ENCODE measurements at regions not wholly inside any gene's neighbourhood (a gene's known extent, or its start where the extent isn't known, plus 50 kb on each side); places are given as distances from the start of the nearest gene placed in this dataset.
A peak's percentile ranks its signal among the peaks of the same experiment; 100 is the strongest.
"Not testable (repeated sequence)": the region's sequence is repeated elsewhere in the genome, so short reads cannot be mapped to it uniquely, and the experiment has no call there.

DNA sequence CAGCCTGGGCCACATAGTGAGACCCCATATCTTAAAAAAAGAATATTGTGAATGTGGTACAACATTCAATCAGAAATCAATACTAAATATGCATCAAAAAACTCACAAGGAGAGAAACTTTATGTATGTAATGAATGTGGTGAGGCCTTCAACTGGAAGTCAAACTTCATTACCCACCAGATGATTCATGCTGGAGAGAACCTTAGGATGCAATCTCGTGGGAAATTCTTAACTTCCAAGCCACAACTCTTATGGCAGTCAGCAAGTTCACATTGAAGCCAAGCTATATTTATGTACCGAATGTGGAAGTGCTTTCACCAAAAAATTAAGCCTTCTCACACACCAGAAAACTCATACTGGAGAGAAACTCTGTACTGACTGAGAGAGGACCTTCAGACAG is 84.5 kb upstream of the UXT start:
- no peak for DNase-seq
- intact Hi-C loops (cut with micrococcal nuclease) = no loop called here
- H3K27me3 Mint-ChIP-seq = peaks cover 2% of the 10 kb centered on the region
- H3K27ac Mint-ChIP-seq = no peak overlapping the region
- H3K4me3 Mint-ChIP-seq = no peak overlapping the region
- TF ChIP-seq, protein P1, sequence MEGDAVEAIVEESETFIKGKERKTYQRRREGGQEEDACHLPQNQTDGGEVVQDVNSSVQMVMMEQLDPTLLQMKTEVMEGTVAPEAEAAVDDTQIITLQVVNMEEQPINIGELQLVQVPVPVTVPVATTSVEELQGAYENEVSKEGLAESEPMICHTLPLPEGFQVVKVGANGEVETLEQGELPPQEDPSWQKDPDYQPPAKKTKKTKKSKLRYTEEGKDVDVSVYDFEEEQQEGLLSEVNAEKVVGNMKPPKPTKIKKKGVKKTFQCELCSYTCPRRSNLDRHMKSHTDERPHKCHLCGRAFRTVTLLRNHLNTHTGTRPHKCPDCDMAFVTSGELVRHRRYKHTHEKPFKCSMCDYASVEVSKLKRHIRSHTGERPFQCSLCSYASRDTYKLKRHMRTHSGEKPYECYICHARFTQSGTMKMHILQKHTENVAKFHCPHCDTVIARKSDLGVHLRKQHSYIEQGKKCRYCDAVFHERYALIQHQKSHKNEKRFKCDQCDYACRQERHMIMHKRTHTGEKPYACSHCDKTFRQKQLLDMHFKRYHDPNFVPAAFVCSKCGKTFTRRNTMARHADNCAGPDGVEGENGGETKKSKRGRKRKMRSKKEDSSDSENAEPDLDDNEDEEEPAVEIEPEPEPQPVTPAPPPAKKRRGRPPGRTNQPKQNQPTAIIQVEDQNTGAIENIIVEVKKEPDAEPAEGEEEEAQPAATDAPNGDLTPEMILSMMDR (IDR thresholded peaks at IDR 0.05) = no peak
- H3K36me3 Mint-ChIP-seq (ENCODE audit: low read depth) = no peaks in the 10 kb centered on the region
- POLR2A ChIA-PET = no interaction called here
- H3K9me3 Mint-ChIP-seq = no peaks in the 10 kb centered on the region
- CTCF ChIA-PET = no interaction called here
- no peaks in the 10 kb centered on the region for H3K4me1 Mint-ChIP-seq (ENCODE audit: low read depth)
- no peak for ATAC-seq

DNA sequence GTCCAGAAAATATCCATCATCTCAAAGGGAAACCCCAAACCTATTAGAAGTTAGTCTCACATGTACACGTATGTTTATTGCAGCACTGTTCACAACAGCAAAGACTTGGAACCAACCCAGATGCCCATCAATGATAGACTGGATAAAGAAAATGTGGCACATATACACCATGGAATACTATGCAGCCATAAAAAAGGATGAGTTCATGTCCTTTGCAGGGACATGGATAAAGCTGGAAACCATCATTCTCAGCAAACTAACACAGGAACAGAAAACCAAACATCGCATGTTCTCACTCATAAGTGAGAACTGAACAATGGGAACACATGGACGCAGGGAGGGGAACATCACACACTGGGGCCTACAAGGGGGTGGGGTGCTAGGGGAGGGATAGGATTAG is 79.9 kb upstream of the UXT start:
- DNase-seq; H3K27ac Mint-ChIP-seq; CTCF ChIA-PET; POLR2A ChIA-PET; H3K4me1 Mint-ChIP-seq (ENCODE audit: low read depth); H3K9me3 Mint-ChIP-seq; H3K4me3 Mint-ChIP-seq; intact Hi-C loops (cut with micrococcal nuclease); H3K36me3 Mint-ChIP-seq (ENCODE audit: low read depth); ATAC-seq; H3K27me3 Mint-ChIP-seq: not testable (repeated sequence)

DNA sequence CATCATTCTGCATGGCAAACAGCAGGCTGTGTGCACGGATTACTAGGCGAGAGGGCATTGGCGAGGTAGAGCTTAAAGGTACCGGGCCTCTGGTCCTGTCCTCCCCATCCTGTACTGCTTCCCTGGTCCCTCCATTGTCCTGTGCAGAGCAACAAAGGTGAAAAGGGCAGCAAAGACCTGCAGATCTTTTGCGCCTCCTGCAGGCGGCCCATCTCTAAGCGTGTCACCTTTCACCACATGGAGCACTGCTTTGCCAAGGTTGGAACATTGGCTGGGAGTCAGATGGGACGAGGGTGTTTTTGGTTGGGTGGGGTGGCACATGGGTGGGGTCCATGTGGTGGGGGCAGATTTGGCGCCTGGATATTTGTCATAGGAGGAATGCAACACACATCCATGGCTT is 64.7 kb upstream of the UXT start:
- Mint-ChIP-seq H3K9me3 (no peaks in the 10 kb centered on the region), H3K4me1 (ENCODE audit: low read depth) (no peaks in the 10 kb centered on the region), H3K36me3 (ENCODE audit: low read depth) (no peaks in the 10 kb centered on the region), H3K27ac (no peak overlapping the region), H3K4me3 (no peak overlapping the region), H3K27me3 (no peaks in the 10 kb centered on the region)
- intact Hi-C loops (cut with micrococcal nuclease) = no loop called here
- DNase-seq (peak; percentile 43), ATAC-seq (no peak)
- ChIA-PET POLR2A (no interaction called here), CTCF (no interaction called here)
- TF ChIP-seq, protein P1 (IDR thresholded peaks at IDR 0.05) = no peak

DNA sequence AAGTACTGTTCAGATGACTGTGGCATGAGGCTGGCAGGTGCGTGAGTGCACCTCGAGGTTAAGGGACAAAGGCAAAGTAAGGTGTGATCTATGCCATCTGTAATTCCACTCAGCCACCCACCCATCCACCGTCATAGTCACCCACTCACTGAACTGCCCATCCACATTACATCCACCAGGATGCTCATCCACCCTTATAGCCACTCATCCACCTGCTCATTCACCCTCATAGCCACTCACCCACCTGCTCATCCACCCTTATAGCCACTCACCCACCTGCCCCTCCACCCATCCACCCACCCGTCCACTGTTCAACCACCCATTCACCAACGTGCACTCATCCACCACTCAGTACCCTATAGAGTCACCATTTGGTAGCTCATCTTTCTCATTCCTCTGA is 64.1 kb upstream of the UXT start:
- Mint-ChIP-seq H3K9me3 (no peaks in the 10 kb centered on the region), H3K27me3 (no peaks in the 10 kb centered on the region), H3K4me1 (ENCODE audit: low read depth) (no peaks in the 10 kb centered on the region), H3K4me3 (no peak overlapping the region), H3K36me3 (ENCODE audit: low read depth) (no peaks in the 10 kb centered on the region), H3K27ac (no peak overlapping the region)
- POLR2A ChIA-PET = no interaction called here
- TF ChIP-seq, protein P1 (IDR thresholded peaks at IDR 0.05) = no peak
- ATAC-seq (no peak), DNase-seq (no peak)
- intact Hi-C loops (cut with micrococcal nuclease) = no loop called here
- CTCF ChIA-PET = no interaction called here

DNA sequence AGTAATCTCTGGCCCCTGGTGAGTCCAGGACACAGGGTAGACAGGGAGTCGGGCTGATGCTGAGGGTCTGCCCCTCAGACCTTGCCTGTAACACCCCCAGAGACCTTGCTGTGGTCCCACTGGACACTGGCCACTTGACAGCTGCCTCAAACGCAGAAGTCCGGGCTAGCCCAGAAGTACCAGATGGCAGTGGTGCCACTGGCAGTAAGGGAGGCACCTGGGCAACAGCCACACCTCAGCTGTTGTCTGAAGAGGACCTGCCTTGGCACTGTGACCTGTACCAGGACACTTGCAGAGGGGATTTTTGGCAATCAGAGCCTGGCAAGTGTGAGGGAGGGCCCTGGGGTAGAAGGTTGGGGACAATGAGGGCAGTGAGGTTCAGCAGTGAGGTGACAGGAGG is 63.3 kb upstream of the UXT start:
- ATAC-seq (no peak), DNase-seq (no peak)
- intact Hi-C loops (cut with micrococcal nuclease) = no loop called here
- Mint-ChIP-seq H3K36me3 (ENCODE audit: low read depth) (no peaks in the 10 kb centered on the region), H3K27ac (no peak overlapping the region), H3K4me1 (ENCODE audit: low read depth) (no peaks in the 10 kb centered on the region), H3K4me3 (no peak overlapping the region), H3K27me3 (no peaks in the 10 kb centered on the region), H3K9me3 (no peaks in the 10 kb centered on the region)
- TF ChIP-seq, protein P1 (IDR thresholded peaks at IDR 0.05) = no peak
- ChIA-PET CTCF (no interaction called here), POLR2A (no interaction called here)

DNA sequence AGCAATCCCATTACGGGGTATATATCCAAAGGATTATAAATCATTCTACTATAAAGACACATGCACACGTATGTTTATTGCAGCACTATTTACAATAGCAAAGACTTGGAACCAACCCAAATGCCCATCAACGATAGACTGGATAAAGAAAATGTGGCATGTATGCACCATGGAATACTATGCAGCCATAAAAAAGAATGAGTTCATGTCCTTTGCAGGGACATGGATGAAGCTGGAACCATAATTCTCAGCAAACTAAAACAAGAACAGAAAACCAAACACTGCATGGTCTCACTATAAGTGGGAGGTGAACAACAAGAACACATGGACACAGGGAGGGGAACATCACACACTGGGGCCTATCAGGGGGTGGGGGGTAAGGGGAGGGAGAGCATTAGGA is 56.1 kb upstream of the UXT start:
- ATAC-seq; intact Hi-C loops (cut with micrococcal nuclease); H3K27me3 Mint-ChIP-seq; H3K9me3 Mint-ChIP-seq; DNase-seq; POLR2A ChIA-PET; H3K4me3 Mint-ChIP-seq; H3K36me3 Mint-ChIP-seq (ENCODE audit: low read depth); CTCF ChIA-PET; H3K27ac Mint-ChIP-seq; H3K4me1 Mint-ChIP-seq (ENCODE audit: low read depth): not testable (repeated sequence)

DNA sequence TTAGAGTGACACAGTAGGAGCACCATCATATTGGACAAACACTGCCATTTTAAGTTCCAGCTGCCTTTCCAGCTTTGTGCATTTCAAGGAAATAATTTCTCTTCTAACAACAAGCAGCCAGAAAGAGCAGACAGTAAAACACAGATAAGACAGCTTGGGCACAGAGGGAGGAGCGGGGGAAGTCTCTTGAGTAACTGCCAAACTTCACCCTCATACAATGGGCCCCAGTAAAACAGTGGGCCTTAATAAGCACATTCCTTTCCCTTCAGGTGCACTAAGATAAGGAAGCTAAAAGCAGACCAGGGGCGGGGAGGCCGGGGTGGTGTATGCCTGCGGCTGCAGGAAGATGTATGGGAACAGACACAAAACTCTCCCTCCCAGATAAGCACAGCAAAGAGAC is 53.7 kb upstream of the UXT start:
- DNase-seq; ATAC-seq; CTCF ChIA-PET; H3K9me3 Mint-ChIP-seq; H3K36me3 Mint-ChIP-seq (ENCODE audit: low read depth); intact Hi-C loops (cut with micrococcal nuclease); POLR2A ChIA-PET; H3K27ac Mint-ChIP-seq; H3K4me3 Mint-ChIP-seq; H3K27me3 Mint-ChIP-seq; H3K4me1 Mint-ChIP-seq (ENCODE audit: low read depth): not testable (repeated sequence)

Measured in activated CD8-positive, alpha-beta T cell treated with anti-CD3 and anti-CD28 coated beads for 36 hours (primary cell).